ENCODE measurements at regions not wholly inside any gene's neighbourhood (a gene's known extent, or its start where the extent isn't known, plus 50 kb on each side); places are given as distances from the start of the nearest gene placed in this dataset.

GRCh38 chr17:5809056-5809455 lies 224.7 kb upstream of the NLRP1 start:
- no peak for DNase-seq
- Mint-ChIP-seq H3K36me3 (peaks cover 9 to 24% of the 10 kb centered on the region in 2 donors), H3K9me3 (peaks cover 18 to 71% (median 42%) of the 10 kb centered on the region in 7 donors), H3K4me1 (no peaks in the 10 kb centered on the region), H3K27ac (no peak overlapping the region), H3K27me3 (peaks cover 6 to 37% (median 24%) of the 10 kb centered on the region in 3 donors), H3K4me3 (no peak overlapping the region)
- ATAC-seq (ENCODE audit: low read depth in 2 of 2): no peak

DNA sequence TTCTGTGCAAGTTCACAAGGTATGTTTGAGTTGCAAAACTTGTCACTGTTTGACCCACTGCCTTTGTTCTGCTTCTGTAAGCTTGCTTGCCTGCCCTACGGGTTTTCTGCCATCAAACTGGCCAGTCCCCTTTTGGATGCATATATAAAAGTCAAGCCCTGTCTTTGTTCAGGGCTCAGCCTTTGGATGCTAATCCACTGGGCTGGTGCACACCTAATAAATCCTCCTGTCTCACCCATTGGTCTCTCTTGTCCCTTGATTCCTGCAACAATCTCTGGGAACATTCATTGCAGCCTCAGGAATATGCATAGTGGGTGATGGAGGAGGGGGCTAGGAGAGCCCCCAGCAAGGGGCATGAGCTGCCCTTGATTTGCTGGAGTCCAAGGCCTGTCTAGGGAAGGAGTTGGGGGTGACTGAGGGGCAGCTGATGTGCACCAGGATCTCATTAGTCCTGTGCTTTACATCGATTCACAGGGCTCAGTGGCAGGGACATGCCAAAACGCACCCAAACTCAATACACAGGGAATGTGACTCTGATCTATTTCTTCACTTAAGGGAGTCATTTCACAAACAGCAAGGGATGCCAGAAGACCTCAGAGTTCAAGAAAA lies 225.4 kb upstream of the NLRP1 start:
- no peak overlapping the region for H3K27ac Mint-ChIP-seq
- H3K27me3 Mint-ChIP-seq: peaks cover 6 to 34% (median 22%) of the 10 kb centered on the region in 3 donors
- ATAC-seq (ENCODE audit: low read depth in 2 of 2): no peak
- H3K4me1 Mint-ChIP-seq: no peaks in the 10 kb centered on the region
- DNase-seq: no peak
- peak overlapping the region in 1 of 8 donors; percentile 56 for H3K4me3 Mint-ChIP-seq
- H3K36me3 Mint-ChIP-seq: peaks cover 9 to 24% of the 10 kb centered on the region in 2 donors
- peaks cover 17 to 69% (median 41%) of the 10 kb centered on the region in 7 donors for H3K9me3 Mint-ChIP-seq

GRCh38 chr17:5812590-5812989 lies 228.3 kb upstream of the NLRP1 start:
- no peak overlapping the region for H3K27ac Mint-ChIP-seq
- H3K4me3 Mint-ChIP-seq: no peak overlapping the region
- DNase-seq (no peak), ATAC-seq (ENCODE audit: low read depth in 2 of 2) (no peak)
- peaks cover 9 to 24% of the 10 kb centered on the region in 2 donors for H3K36me3 Mint-ChIP-seq
- peaks cover 17 to 55% (median 40%) of the 10 kb centered on the region in 7 donors for H3K9me3 Mint-ChIP-seq
- peaks cover 11 to 24% (median 22%) of the 10 kb centered on the region in 3 donors for H3K27me3 Mint-ChIP-seq
- H3K4me1 Mint-ChIP-seq: no peaks in the 10 kb centered on the region

DNA sequence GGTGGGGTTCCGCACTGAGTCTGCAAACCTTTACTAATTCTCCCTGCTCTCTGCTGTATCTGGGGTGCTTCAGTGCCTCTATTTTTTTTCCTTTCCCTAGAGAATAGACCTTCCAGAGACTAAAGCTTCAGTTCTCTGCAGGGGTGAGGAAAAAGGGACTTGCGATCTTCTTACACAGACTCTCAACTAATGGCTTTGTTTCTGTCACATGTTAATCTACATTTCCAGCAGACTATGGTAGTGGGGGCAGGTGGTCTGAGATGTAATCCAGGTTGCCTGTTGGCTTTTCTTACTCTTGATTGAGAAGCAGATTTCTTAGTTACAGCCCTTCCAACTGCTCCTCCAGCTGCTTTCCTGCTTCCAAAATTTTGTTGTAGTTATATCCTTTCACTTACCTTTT lies 229.0 kb upstream of the NLRP1 start:
- ATAC-seq (ENCODE audit: low read depth in 2 of 2) (no peak), DNase-seq (no peak)
- Mint-ChIP-seq H3K27me3 (peaks cover 14 to 31% (median 30%) of the 10 kb centered on the region in 3 donors), H3K4me3 (no peak overlapping the region), H3K4me1 (no peaks in the 10 kb centered on the region), H3K9me3 (peaks cover 17 to 47% (median 40%) of the 10 kb centered on the region in 7 donors), H3K27ac (no peak overlapping the region), H3K36me3 (peaks cover 9 to 24% of the 10 kb centered on the region in 2 donors)

DNA sequence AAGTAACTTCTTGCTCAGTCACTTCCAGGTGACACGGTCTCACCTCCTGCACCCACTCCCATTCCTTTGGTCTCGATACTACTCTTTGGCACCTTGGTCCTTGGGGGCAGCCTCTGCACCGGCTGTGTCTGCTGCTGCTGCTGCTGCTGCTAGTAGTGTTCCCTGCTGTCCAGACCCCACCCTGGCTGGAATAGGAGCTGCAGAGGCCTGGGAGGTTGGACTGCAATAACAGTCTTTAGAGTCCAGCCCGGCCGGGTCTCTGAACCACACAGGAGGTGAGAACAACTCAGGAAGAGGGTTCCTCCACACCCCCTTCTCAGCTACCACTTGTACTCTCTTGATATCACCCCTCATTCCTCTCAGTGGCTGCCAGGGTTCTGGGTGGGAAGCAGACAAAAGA lies 231.1 kb upstream of the NLRP1 start:
- ATAC-seq (ENCODE audit: low read depth in 2 of 2) (no peak), DNase-seq (no peak)
- peaks cover 9 to 32% (median 29%) of the 10 kb centered on the region in 7 donors for H3K9me3 Mint-ChIP-seq
- peak overlapping the region in 1 of 8 donors; percentile 73 for H3K4me3 Mint-ChIP-seq
- H3K36me3 Mint-ChIP-seq: peaks cover 5 to 22% of the 10 kb centered on the region in 2 donors
- no peak overlapping the region for H3K27ac Mint-ChIP-seq
- H3K4me1 Mint-ChIP-seq: no peaks in the 10 kb centered on the region
- peaks cover 25 to 48% (median 48%) of the 10 kb centered on the region in 3 donors for H3K27me3 Mint-ChIP-seq

GRCh38 chr17:5816491-5817070 lies 232.3 kb upstream of the NLRP1 start:
- Mint-ChIP-seq H3K4me3 (no peak overlapping the region), H3K4me1 (no peaks in the 10 kb centered on the region), H3K27me3 (peaks cover 27 to 57% (median 50%) of the 10 kb centered on the region in 3 donors), H3K9me3 (peaks cover 2 to 20% (median 17%) of the 10 kb centered on the region in 7 donors), H3K27ac (no peak overlapping the region), H3K36me3 (peaks cover 0 to 10% of the 10 kb centered on the region in 2 donors)
- DNase-seq (no peak), ATAC-seq (ENCODE audit: low read depth in 2 of 2) (no peak)

- DNase-seq: no peak
- peaks cover 0 to 6% of the 10 kb centered on the region in 2 donors for H3K36me3 Mint-ChIP-seq
- H3K27ac Mint-ChIP-seq: no peak overlapping the region
- H3K27me3 Mint-ChIP-seq: peaks cover 25 to 54% (median 48%) of the 10 kb centered on the region in 3 donors
- no peaks in the 10 kb centered on the region for H3K4me1 Mint-ChIP-seq
- no peak overlapping the region for H3K4me3 Mint-ChIP-seq
- no peak for ATAC-seq (ENCODE audit: low read depth in 2 of 2)
- H3K9me3 Mint-ChIP-seq: peaks cover 2 to 9% (median 6%) of the 10 kb centered on the region in 7 donors
Measured at GRCh38 chr17:5817475-5818395, 233.4 kb upstream of the NLRP1 start.

DNA sequence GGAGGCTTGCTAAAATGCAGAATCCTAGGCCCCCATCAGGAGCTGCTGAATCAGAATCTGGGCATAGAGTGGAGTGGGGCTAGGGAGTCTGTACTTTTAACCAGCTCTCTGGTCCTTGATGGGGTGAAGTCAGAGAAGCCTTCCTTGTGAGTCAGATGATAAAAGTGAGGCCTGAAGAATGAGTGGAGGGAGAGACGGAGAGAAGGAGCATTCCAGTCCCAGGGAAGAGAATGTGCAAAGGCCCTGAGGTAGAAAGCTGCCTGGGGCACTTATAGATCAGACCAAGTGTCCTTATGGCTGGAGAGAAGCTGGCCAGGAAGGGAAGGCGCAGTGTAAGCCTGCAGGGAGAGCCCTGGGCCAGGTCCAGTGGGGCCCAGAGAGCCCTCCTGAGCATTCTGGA lies 235.1 kb upstream of the NLRP1 start:
- H3K4me1 Mint-ChIP-seq: no peaks in the 10 kb centered on the region
- H3K27ac Mint-ChIP-seq: no peak overlapping the region
- no peaks in the 10 kb centered on the region for H3K36me3 Mint-ChIP-seq
- peaks cover 0 to 9% (median 0%) of the 10 kb centered on the region in 7 donors for H3K9me3 Mint-ChIP-seq
- DNase-seq: no peak
- no peak overlapping the region for H3K4me3 Mint-ChIP-seq
- ATAC-seq (ENCODE audit: low read depth in 2 of 2): no peak
- H3K27me3 Mint-ChIP-seq: peaks cover 24 to 52% (median 42%) of the 10 kb centered on the region in 3 donors

- H3K4me1 Mint-ChIP-seq: no peaks in the 10 kb centered on the region
- H3K27ac Mint-ChIP-seq: peak overlapping the region in 1 of 6 donors; percentile 65
- H3K36me3 Mint-ChIP-seq: no peaks in the 10 kb centered on the region
- H3K27me3 Mint-ChIP-seq: peaks cover 26 to 58% (median 48%) of the 10 kb centered on the region in 3 donors
- H3K4me3 Mint-ChIP-seq: no peak overlapping the region
- ATAC-seq (ENCODE audit: low read depth in 2 of 2) (no peak), DNase-seq (no peak)
- H3K9me3 Mint-ChIP-seq: peaks cover 0 to 9% (median 0%) of the 10 kb centered on the region in 7 donors
Measured at GRCh38 chr17:5819921-5820685, 235.8 kb upstream of the NLRP1 start.

GRCh38 chr17:5820721-5821456 lies 236.6 kb upstream of the NLRP1 start:
- Mint-ChIP-seq H3K4me1 (no peaks in the 10 kb centered on the region), H3K36me3 (no peaks in the 10 kb centered on the region), H3K4me3 (no peak overlapping the region), H3K27ac (peak overlapping the region in 1 of 6 donors; percentile 12), H3K9me3 (peaks cover 0 to 9% (median 0%) of the 10 kb centered on the region in 7 donors), H3K27me3 (peaks cover 23 to 50% (median 50%) of the 10 kb centered on the region in 3 donors)
- ATAC-seq (ENCODE audit: low read depth in 2 of 2): no peak
- no peak for DNase-seq

- H3K4me3 Mint-ChIP-seq: no peak overlapping the region
- peaks cover 0 to 9% (median 0%) of the 10 kb centered on the region in 7 donors for H3K9me3 Mint-ChIP-seq
- H3K27ac Mint-ChIP-seq: no peak overlapping the region
- H3K4me1 Mint-ChIP-seq: no peaks in the 10 kb centered on the region
- DNase-seq: no peak
- ATAC-seq (ENCODE audit: low read depth in 2 of 2): no peak
- no peaks in the 10 kb centered on the region for H3K36me3 Mint-ChIP-seq
- peaks cover 27 to 50% (median 47%) of the 10 kb centered on the region in 3 donors for H3K27me3 Mint-ChIP-seq
Measured at GRCh38 chr17:5821803-5822202, 237.5 kb upstream of the NLRP1 start.

- DNase-seq (no peak), ATAC-seq (ENCODE audit: low read depth in 2 of 2) (no peak)
- H3K27ac Mint-ChIP-seq: no peak overlapping the region
- H3K4me3 Mint-ChIP-seq: peak overlapping the region in 1 of 8 donors; percentile 73
- H3K4me1 Mint-ChIP-seq: no peaks in the 10 kb centered on the region
- peaks cover 0 to 12% (median 5%) of the 10 kb centered on the region in 7 donors for H3K9me3 Mint-ChIP-seq
- peaks cover 32 to 53% (median 48%) of the 10 kb centered on the region in 3 donors for H3K27me3 Mint-ChIP-seq
- no peaks in the 10 kb centered on the region for H3K36me3 Mint-ChIP-seq
Measured at GRCh38 chr17:5822281-5823060, 238.2 kb upstream of the NLRP1 start.

Data from naive B cell (primary cell).